ENCODE measurements at regions not wholly inside any gene's neighbourhood (a gene's known extent, or its start where the extent isn't known, plus 50 kb on each side); places are given as distances from the start of the nearest gene placed in this dataset.

GRCh38 chr3:174720717-174721116, 138.4 kb upstream of the NAALADL2 start:
- H3K9me3 ChIP-seq (ENCODE audit: control insufficient read depth in 4 of 4, low read length in 3 of 4) = no peaks in the 10 kb centered on the region
- no peak overlapping the region for H3K27ac ChIP-seq (ENCODE audit: low read depth in 1 of 2, low read length in 2 of 2)
- TF ChIP-seq RXRA (IDR thresholded peaks at IDR 0.05) = no peak
- no peak for TF ChIP-seq EGR1 (IDR thresholded peaks at IDR 0.05; ENCODE audit: low read depth in 2 of 2)
- no peak for TF ChIP-seq FOXA1 (IDR thresholded peaks at IDR 0.05)
- no peak for TF ChIP-seq ZBTB33 (IDR thresholded peaks at IDR 0.05)
- no peak for TF ChIP-seq SP1 (IDR thresholded peaks at IDR 0.05)
- TF ChIP-seq, protein P1, sequence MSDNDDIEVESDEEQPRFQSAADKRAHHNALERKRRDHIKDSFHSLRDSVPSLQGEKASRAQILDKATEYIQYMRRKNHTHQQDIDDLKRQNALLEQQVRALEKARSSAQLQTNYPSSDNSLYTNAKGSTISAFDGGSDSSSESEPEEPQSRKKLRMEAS (IDR thresholded peaks at IDR 0.05) = no peak
- no peak for TF ChIP-seq GABPA (IDR thresholded peaks at IDR 0.05 in 1 of 2, conservative IDR thresholded peaks at IDR 0.05 in 1 of 2)
- no peak for TF ChIP-seq HNF4G (IDR thresholded peaks at IDR 0.05)
- no peak for TF ChIP-seq CTCF (IDR thresholded peaks at IDR 0.05; ENCODE audit: low read depth, low read length, missing input control)
- 91% methylated on average over 5 of the region's 5 CpGs for WGBS
- H3K4me3 ChIP-seq (ENCODE audit: low read depth in 1 of 3, low read length in 3 of 3) = no peak overlapping the region
- DNase-seq (ENCODE audit: low spot score) = no peak
- H3K27me3 ChIP-seq (ENCODE audit: control insufficient read depth in 4 of 4, insufficient read depth in 4 of 4, low read length in 3 of 4) = no peaks in the 10 kb centered on the region
- H3K9ac ChIP-seq (ENCODE audit: low read depth in 1 of 2, low read length in 2 of 2) = no peak overlapping the region
- H3K36me3 ChIP-seq (ENCODE audit: control insufficient read depth in 4 of 4, insufficient read depth in 3 of 4, low read depth in 1 of 4, low read length in 3 of 4) = no peaks in the 10 kb centered on the region
- no peaks in the 10 kb centered on the region for H3K4me1 ChIP-seq (ENCODE audit: control insufficient read depth in 4 of 4, insufficient read depth in 4 of 4, low read length in 3 of 4)

- Histone ChIP-seq H3K9ac (ENCODE audit: low read depth in 1 of 2, low read length in 2 of 2) (no peak overlapping the region), H3K9me3 (ENCODE audit: control insufficient read depth in 4 of 4, low read length in 3 of 4) (no peaks in the 10 kb centered on the region), H3K36me3 (ENCODE audit: control insufficient read depth in 4 of 4, insufficient read depth in 3 of 4, low read depth in 1 of 4, low read length in 3 of 4) (no peaks in the 10 kb centered on the region), H3K27me3 (ENCODE audit: control insufficient read depth in 4 of 4, insufficient read depth in 4 of 4, low read length in 3 of 4) (no peaks in the 10 kb centered on the region), H3K27ac (ENCODE audit: low read depth in 1 of 2, low read length in 2 of 2) (no peak overlapping the region), H3K4me3 (ENCODE audit: low read depth in 1 of 3, low read length in 3 of 3) (no peak overlapping the region), H3K4me1 (ENCODE audit: control insufficient read depth in 4 of 4, insufficient read depth in 4 of 4, low read length in 3 of 4) (no peaks in the 10 kb centered on the region)
- 86% methylated on average over 3 of the region's 3 CpGs for WGBS
- no peak for DNase-seq (ENCODE audit: low spot score)
- TF ChIP-seq FOXA2 (IDR thresholded peaks at IDR 0.05) (no peak), JUND (IDR thresholded peaks at IDR 0.05) (no peak), NR2F2 (IDR thresholded peaks at IDR 0.05) (no peak), TAF1 (conservative IDR thresholded peaks at IDR 0.05) (no peak), HNF4A (conservative IDR thresholded peaks at IDR 0.05) (no peak), YY1 (IDR thresholded peaks at IDR 0.05) (no peak), ATF3 (IDR thresholded peaks at IDR 0.05) (no peak), SP1 (IDR thresholded peaks at IDR 0.05) (no peak), CTCF (IDR thresholded peaks at IDR 0.05; ENCODE audit: low read depth, low read length, missing input control) (no peak)
- TF ChIP-seq, protein P2, sequence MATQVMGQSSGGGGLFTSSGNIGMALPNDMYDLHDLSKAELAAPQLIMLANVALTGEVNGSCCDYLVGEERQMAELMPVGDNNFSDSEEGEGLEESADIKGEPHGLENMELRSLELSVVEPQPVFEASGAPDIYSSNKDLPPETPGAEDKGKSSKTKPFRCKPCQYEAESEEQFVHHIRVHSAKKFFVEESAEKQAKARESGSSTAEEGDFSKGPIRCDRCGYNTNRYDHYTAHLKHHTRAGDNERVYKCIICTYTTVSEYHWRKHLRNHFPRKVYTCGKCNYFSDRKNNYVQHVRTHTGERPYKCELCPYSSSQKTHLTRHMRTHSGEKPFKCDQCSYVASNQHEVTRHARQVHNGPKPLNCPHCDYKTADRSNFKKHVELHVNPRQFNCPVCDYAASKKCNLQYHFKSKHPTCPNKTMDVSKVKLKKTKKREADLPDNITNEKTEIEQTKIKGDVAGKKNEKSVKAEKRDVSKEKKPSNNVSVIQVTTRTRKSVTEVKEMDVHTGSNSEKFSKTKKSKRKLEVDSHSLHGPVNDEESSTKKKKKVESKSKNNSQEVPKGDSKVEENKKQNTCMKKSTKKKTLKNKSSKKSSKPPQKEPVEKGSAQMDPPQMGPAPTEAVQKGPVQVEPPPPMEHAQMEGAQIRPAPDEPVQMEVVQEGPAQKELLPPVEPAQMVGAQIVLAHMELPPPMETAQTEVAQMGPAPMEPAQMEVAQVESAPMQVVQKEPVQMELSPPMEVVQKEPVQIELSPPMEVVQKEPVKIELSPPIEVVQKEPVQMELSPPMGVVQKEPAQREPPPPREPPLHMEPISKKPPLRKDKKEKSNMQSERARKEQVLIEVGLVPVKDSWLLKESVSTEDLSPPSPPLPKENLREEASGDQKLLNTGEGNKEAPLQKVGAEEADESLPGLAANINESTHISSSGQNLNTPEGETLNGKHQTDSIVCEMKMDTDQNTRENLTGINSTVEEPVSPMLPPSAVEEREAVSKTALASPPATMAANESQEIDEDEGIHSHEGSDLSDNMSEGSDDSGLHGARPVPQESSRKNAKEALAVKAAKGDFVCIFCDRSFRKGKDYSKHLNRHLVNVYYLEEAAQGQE (IDR thresholded peaks at IDR 0.05) = no peak
These were observed 133.8 kb upstream of the NAALADL2 start for GRCh38 chr3:174725303-174725702.
